NCI-H187 (cell line): ENCODE measurements at regions not wholly inside any gene's neighbourhood (a gene's known extent, or its start where the extent isn't known, plus 50 kb on each side); places are given as distances from the start of the nearest gene placed in this dataset.
"Not testable (repeated sequence)": the region's sequence is repeated elsewhere in the genome, so short reads cannot be mapped to it uniquely, and the experiment has no call there.

Experiments used
- DNase-seq, 2 experiments: peaks; one replicate each; lab custom pipeline; 2025; lab: John Stamatoyannopoulos, UW

GRCh38 chr16:9343276-9343675, 251.8 kb downstream of the HAPSTR1 start:
- no peak for DNase-seq

- DNase-seq, result no peak
These were observed 253.1 kb downstream of the HAPSTR1 start for GRCh38 chr16:9344508-9344907.

- no peak for DNase-seq
These were observed 253.6 kb downstream of the HAPSTR1 start for GRCh38 chr16:9345046-9345445.

DNA sequence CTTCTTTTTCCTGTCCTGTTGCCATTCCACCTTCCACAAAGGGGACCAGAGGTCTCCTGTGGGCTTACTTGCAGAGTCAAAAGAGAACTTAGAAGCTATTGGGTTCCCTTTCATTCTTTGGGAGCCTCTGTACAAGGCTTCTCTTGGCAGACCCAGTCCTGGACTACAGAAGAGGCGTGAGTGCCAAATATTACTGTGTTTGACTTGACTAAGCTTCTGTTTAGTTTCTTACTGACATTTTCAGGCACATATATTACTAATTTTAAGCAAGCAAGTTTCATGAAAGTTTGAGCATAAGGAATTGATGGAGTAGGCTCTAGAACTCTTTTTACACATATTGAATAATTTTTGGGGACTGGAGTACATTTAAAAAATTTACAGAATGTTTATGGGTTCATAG, 254.4 kb downstream of the HAPSTR1 start:
- DNase-seq, result no peak

DNA sequence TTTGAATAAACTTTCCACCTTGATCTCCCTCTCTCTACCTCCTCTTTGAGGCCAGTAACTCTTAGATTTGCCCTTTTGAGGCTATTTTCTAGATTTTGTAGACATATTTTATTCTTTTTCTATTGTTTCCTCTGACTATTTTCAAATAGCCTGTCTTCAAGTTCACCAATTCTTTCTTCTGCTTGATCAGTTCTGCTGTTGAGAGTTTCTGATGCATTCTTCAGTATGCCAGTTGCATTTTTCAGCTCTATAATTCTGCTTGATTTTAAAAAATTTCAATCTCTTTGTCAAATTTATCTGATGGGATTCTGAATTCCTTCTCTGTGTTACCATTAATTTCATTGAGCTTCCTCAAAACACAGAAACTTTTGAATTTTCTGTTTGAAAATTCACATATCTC, 257.5 kb downstream of the HAPSTR1 start:
- no peak for DNase-seq

- DNase-seq, result not testable (repeated sequence)
These were observed 258.0 kb downstream of the HAPSTR1 start for GRCh38 chr16:9349373-9349960.

GRCh38 chr16:9350119-9350799, 258.8 kb downstream of the HAPSTR1 start:
- not testable (repeated sequence) for DNase-seq

GRCh38 chr16:9351440-9351839, 260.0 kb downstream of the HAPSTR1 start:
- no peak for DNase-seq

GRCh38 chr16:9351841-9352434, 260.5 kb downstream of the HAPSTR1 start:
- DNase-seq, result no peak

DNA sequence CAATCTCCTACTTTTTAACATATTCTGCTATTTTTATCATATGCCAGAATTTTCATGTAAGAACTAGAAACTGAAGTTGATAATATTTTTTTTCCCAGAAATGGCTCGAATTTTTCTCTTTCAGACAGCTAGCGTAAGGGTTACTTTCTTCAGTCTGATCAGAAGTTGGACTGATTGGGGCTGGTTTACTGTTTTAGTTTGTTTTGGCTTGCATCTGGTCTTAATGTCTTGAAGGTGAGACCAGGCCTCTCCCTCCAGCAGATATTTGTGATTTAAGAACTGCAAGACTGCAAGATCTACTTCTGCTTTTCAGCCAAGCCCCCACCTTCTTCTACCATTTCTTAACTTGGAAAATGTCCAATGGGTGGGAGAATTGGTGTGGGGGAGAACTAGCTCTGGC, 266.4 kb downstream of the HAPSTR1 start:
- no peak for DNase-seq

DNA sequence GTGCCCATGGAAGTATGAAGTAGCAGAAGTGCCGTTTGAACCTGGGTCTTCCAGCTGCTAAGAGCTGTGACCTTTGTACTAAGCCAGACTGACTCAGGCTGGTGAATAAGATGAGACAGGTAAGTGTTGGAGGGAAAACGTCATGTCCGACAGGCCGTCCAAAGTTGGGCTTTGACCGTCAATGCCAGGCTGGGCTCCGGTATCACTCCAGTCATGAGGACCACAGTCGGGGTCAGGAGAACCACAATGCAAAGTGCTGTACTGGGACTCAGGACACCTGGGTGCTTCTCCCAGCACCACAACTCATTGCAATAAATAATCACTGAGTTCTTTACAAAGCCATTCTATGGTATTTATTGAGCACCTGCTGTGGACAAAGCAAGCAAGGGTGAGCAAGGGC, 268.6 kb downstream of the HAPSTR1 start:
- DNase-seq, result no peak

DNA sequence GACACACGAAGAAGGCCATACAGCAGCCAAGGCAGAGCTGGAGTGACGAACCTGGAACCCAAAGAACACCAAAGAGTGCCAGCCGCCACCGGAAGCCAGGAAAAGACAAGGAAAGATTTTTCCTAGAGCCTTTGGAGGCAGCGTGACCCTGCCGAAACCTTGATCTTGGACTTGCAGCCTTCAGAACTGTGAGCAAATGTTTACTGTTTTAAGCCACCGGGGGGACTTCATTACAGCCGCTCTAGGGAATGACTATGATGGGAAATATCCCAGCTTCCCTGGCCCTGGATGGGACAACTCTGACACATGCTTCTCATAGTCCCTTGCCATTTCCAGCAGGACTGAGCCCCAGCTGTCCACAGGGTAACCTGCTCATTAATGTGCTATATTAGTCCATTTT, 270.6 kb downstream of the HAPSTR1 start:
- no peak for DNase-seq

DNA sequence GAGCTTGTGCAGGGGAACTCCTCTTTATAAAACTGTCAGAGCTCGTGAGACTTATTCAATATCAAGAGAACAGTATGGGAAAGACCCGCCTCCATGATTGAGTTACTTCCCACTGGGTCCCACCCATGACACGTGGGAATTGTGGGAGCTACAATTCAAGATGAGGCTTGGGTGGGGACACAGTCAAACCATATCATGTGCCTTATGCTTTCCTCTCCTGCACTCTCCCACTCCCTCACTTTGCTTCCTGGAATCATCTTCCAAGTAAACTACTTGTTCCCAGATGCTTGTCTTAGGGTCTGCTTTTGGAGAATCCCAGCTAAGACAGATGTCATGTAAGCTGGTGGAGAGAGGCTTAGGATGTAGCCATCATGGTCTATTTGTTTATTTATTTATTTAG, 271.2 kb downstream of the HAPSTR1 start:
- no peak for DNase-seq

DNA sequence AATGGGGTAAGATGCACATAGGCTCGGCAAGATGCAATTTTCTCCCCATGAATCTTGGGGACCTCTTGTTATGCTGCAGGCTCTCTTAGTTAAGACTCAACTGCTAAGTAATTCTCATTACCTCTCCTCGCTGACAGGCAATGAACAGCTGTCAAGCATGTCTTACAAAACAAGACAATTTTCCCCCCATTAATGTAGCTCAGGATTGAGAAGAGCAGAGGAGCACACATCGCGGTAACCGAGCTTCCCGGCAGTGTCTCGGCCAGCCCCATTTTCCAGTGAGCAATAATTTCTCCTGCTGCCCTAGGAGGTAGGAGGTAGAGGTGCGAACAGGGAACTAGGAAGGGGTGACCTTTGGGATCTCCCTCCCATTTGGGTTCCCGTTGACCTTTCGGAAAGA, 272.1 kb downstream of the HAPSTR1 start:
- DNase-seq, result no peak

- no peak for DNase-seq
These were observed 273.4 kb downstream of the HAPSTR1 start for GRCh38 chr16:9364721-9365369.

DNA sequence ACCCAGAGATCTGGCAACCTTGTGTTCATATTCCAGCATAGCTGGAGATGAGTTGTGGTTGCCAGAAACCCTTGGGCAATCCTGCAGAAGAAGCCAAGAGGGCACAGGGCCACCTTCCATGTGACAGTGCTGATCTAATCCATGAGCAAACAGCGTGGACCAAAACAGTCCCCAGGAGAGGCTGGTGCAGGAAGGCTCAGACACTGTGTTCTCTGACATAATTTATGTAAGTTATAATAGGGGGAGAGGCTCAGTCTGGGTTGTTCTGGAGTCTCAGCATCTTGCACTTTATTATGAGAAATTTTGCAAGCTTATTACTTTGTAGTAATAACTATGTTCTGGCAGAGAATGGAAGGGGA, 273.9 kb downstream of the HAPSTR1 start:
- DNase-seq, result no peak

GRCh38 chr16:9366048-9366969, 274.9 kb downstream of the HAPSTR1 start:
- no peak for DNase-seq

GRCh38 chr16:9370061-9370491, 278.6 kb downstream of the HAPSTR1 start:
- DNase-seq, result peak; percentile 62 to 77

DNA sequence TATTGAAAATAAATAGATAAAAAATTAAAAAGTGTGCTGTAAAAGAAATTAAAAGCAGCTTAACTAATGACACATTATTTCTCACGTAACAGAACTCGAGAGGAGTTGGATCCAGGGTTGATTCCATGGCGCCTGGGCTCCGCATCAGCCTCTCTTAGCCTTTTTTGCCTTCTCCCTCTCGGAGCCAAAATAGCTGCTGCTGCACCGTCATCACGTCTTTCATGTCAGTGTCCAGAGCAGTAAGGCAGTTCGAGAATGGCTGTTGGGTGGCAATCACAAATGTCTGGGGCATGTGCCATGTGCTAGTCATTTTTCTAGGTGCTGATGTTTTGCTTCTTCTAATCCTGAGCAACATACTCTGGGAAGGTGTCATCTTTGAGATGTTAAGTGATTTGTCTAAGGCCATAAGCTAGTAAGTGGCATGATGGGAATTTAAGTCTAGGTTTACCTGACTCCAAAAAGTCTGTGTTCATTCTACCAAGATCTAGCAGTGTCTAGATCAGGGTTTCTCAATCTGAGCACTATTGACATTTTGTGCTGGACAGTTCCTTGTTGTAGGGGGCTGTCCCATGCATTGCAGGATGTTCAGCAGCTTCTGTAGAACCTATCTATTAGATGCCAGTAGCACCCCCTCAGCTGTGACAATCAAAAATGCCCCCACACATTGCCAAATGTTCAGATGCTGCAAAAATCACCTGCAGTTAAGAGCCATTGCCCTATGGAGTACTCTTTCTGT, 280.4 kb downstream of the HAPSTR1 start:
- no peak for DNase-seq

DNA sequence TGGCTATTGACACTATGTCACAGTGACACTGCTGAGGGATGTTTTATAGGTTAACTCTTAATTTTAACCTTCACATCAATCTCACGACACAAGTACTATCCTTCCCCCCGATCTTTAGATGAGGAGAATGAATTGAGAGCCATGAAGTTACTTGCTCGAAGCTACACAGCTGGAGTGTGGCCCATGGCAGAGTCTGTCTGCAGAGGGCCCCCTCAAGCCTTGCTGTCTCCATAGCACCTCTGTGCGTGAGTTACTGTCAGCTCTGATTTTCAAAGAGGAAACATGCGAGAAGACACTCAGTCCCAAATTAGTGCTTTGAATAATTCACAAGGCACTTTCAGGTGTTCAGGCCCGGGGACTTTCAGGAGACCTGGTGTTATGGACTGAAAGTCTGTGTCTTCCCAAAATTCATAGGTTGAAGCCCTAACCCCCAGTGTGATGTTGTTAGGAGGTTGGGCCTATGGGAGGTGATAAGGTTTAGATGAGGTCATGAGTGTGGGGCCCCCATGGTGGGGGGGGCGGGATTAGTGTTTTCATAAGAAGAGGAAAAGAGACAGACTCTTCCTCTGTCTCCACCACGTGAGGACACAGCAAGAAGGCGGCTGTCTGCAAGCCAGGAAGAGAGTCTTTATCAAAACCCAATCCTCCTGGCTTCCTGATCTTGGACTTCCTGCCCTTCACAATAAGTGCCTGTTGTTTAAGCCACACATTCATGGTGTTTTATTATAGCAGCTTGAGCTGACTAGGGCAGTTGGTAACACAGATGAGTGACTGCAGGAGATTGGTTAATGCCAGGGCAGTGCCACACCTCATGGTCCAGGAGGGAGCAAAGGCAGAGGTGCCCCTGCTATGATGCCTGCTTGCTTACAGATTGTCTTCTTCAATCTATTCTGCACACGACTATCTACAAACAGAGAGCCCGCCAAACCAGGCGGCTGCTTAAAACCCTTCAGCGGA, 281.8 kb downstream of the HAPSTR1 start:
- DNase-seq, result no peak
